Fibroblast of mammary gland (primary cell): ENCODE measurements at regions not wholly inside any gene's neighbourhood (a gene's known extent, or its start where the extent isn't known, plus 50 kb on each side); places are given as distances from the start of the nearest gene placed in this dataset.
"Not testable (repeated sequence)": the region's sequence is repeated elsewhere in the genome, so short reads cannot be mapped to it uniquely, and the experiment has no call there.

ENCODE experiments used
- DNase-seq: peaks from one replicate; pipeline ENCODE4 v3.0.0-alpha.2; 2010; ENCODE audit warnings: low read depth
- H3K4me3 ChIP-seq: 2 replicates; pipeline ENCODE4 v1.5.1; 2011; ENCODE audit warnings: low read depth, mild to moderate bottlenecking, low read length, moderate library complexity; ENCODE audit not compliant: control insufficient read depth
- TF ChIP-seq, protein P1 (sequence below): conservative IDR thresholded peaks from 2 replicates; pipeline ENCODE4 v1.5.1; 2011; ENCODE audit warnings: low read depth, low read length, inconsistent platforms; ENCODE audit not compliant: control insufficient read depth, insufficient read depth

DNA sequence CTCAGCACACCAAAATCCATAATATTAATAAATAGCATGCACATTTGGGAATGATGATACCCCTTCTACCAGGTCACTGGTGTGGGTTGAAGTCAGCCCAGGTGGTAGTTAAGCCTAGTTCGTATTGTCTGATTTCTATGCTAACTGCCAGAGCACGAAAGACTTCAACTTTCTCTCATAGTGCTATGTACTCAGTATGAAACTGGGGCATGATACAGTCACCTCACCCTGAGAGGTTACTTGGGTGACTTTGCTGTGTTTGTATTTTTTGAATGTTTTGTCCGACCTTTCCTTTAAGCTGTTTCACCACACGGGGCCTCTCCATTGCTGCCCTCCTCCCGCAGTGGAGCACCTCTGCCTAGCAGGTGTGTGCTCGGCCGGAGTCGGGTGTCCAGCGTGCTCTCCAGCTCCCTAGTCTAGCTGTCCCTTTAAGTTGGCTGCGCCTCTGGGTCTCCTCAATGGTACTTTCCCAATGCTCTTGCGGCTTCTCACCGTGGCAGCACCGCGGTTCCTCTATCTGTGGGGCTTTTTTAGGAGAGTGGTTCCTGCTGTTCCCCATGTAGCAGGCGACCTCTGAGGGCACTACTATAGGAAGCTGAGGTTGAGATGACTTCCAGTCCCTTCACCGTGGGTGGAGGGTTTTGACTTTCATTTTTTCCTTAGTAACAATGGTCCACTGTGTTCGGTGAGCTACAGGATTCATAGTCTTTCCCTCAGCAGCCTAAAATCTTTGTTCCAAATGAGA, 524.0 kb upstream of the PFKP start:
- DNase-seq: no peak
- TF ChIP-seq, protein P1, sequence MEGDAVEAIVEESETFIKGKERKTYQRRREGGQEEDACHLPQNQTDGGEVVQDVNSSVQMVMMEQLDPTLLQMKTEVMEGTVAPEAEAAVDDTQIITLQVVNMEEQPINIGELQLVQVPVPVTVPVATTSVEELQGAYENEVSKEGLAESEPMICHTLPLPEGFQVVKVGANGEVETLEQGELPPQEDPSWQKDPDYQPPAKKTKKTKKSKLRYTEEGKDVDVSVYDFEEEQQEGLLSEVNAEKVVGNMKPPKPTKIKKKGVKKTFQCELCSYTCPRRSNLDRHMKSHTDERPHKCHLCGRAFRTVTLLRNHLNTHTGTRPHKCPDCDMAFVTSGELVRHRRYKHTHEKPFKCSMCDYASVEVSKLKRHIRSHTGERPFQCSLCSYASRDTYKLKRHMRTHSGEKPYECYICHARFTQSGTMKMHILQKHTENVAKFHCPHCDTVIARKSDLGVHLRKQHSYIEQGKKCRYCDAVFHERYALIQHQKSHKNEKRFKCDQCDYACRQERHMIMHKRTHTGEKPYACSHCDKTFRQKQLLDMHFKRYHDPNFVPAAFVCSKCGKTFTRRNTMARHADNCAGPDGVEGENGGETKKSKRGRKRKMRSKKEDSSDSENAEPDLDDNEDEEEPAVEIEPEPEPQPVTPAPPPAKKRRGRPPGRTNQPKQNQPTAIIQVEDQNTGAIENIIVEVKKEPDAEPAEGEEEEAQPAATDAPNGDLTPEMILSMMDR: no peak

DNA sequence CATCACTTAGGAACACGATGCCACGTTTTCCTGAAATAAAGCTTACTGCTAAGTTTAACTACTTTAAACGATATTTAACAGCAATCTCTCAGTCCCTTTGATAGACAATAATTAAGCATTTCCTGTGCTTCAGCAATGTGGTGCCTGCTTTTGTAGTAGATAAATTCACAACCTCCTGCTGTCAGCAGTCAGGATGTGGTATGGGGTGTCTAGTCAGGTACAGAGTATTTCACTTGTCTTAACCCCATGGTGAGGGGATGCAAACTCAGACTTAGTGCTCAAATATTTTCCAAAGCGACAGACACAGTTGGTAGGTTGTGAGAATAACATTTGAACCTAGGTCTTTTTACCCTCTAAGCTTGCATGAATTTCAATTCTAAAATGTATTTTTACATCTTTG, 526.2 kb upstream of the PFKP start:
- DNase-seq: no peak
- TF ChIP-seq, protein P1: no peak
- no peak overlapping the region for H3K4me3 ChIP-seq

More for the DNA sequence above, 524.0 kb upstream of the PFKP start:
- no peak overlapping the region for H3K4me3 ChIP-seq

DNA sequence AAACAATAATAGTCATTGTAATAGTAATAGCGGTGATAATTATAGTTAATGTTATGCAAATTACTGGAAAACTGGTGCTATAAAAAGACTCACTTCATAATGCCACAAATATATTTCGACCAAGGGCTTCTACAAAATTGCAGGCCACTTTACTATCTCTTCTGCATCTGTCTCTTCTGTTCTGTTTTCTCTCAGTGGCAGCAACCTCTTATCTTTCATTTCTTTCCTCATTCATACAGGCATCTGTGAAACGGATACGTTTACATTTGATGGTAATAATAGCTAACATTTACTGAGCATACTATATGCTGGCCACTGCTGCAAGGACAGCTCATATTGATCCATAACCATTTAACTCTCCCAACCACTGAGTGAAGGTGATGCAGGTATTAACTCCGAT, 537.4 kb upstream of the PFKP start:
- no peak overlapping the region for H3K4me3 ChIP-seq
- TF ChIP-seq, protein P1: no peak
- no peak for DNase-seq

DNA sequence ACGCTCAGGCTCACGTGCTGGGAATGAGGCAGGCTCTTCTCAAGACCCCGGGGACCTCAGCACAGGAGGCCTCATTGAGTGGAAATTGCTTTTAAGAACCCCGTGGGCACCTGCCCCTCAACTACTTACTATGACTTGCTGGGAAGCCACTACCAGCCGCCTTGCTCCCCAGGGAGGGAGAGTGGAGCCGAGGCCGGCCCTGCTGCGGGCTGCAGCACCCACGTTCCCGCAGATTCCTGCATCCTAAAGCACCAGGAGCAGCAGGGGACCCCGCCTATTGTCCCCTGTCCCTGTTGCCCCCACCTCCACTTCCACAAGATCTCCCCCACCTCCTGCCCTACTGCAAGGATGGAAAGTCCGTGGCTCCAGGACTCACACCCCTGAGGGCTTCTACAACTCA, 541.6 kb upstream of the PFKP start:
- no peak overlapping the region for H3K4me3 ChIP-seq
- TF ChIP-seq, protein P1: no peak
- DNase-seq: no peak

DNA sequence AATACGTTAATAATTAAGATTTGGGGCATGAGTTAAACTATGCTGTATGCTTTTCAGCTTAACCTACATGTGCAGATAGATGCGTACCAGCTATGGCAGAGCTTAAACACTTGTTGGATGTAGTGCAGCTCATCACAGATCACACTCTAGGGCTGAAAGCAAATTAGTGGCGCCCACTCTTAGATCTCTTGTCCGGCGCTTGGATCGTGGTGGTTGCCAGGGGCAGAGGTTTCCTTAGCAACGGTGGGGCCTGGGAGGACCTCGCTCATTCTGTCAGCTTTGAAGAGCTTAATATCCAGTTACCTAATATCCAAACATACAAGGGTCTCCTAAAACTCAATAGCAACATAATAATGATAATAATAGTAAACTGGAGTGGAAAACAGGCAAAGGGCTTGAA, 548.2 kb upstream of the PFKP start:
- no peak overlapping the region for H3K4me3 ChIP-seq
- no peak for DNase-seq
- TF ChIP-seq, protein P1: no peak

DNA sequence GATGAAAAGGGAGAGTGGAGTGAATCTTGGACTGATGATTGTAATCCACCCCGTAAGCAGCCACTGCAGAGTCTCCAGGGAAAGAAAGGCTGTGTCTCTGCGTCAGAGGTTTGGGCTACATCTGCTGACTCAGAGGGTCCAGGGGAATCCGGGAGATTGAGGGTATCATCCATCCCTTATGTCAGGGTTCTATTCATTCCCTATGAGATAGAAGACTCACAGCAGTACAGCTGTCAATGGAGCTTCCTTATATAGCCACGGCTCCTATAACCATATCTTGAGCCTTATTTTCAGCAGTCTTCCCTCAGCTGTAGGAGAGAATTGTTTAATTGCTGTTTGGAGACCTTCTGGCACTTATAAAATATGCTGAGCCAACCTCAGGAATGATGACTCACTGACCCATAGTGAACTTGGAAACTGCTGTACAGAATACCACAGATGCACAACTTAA, 558.2 kb upstream of the PFKP start:
- no peak overlapping the region for H3K4me3 ChIP-seq
- peak; percentile 37 for DNase-seq
- TF ChIP-seq, protein P1: no peak

DNA sequence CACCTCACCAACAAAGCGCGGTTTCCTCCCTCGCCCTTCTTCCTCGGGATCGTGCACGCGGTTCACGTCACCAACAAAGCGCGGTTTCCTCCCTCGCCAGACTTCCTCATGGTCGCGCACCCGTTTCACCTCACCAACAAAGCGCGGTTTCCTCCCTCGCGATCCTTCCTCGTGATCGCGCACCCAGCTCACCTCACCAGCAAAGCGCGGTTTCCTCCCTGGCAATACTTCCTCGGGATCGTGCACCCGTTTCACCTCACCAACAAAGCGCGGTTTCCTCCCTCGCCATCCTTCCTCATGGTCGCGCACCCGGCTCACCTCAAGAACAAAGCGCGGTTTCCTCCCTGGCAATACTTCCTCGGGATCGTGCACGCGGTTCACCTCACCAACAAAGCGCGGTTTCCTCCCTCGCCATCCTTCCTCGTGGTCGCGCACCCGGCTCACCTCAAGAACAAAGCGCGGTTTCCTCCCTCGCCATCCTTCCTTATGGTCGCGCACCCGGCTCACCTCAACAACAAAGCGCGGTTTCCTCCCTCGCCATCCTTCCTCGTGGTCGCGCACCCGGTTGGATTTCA, 565.9 kb upstream of the PFKP start:
- H3K4me3 ChIP-seq, DNase-seq: not testable (repeated sequence)
